Endodermal cell (in vitro differentiated cells): ENCODE measurements at regions not wholly inside any gene's neighbourhood (a gene's known extent, or its start where the extent isn't known, plus 50 kb on each side); places are given as distances from the start of the nearest gene placed in this dataset.

Source experiments
- DNase-seq: peaks from one replicate; pipeline ENCODE4 v3.0.0-alpha.2; 2017
- H3K27ac ChIP-seq: 2 replicates; pipeline ENCODE4 v1.5.1; 2013; ENCODE audit warnings: mild to moderate bottlenecking, low read depth, low read length, moderate library complexity
- H3K27me3 ChIP-seq: 2 replicates; pipeline ENCODE4 v1.6.1; 2013; ENCODE audit warnings: mild to moderate bottlenecking, low read length, moderate library complexity; ENCODE audit not compliant: insufficient read depth, control insufficient read depth, poor library complexity, severe bottlenecking
- H3K36me3 ChIP-seq: 2 replicates; pipeline ENCODE4 v1.7.0; 2013; ENCODE audit warnings: mild to moderate bottlenecking, low read length, moderate library complexity; ENCODE audit not compliant: control insufficient read depth, insufficient read depth
- H3K4me1 ChIP-seq: one replicate; pipeline ENCODE4 v1.7.0; 2013; ENCODE audit warnings: low read length; ENCODE audit not compliant: control insufficient read depth, insufficient read depth
- H3K4me3 ChIP-seq: 2 replicates; pipeline ENCODE4 v1.5.1; 2013; ENCODE audit warnings: mild to moderate bottlenecking, low read length, moderate library complexity
- H3K9ac ChIP-seq: 2 replicates; pipeline ENCODE4 v1.6.1; 2013; ENCODE audit warnings: mild to moderate bottlenecking, low read length, moderate library complexity; ENCODE audit not compliant: poor library complexity, severe bottlenecking; ENCODE audit errors: extremely low read depth
- H3K9me3 ChIP-seq: 2 replicates; pipeline ENCODE4 v1.6.1; 2013; ENCODE audit warnings: mild to moderate bottlenecking, low read length, moderate library complexity; ENCODE audit not compliant: control insufficient read depth
- H3K27ac Mint-ChIP-seq: 2 replicates; pipeline ENCODE4 v1.8.0; 2020; ENCODE audit warnings: mixed read lengths
- H3K27me3 Mint-ChIP-seq: 2 replicates; pipeline ENCODE4 v1.8.0; 2021; ENCODE audit warnings: mild to moderate bottlenecking, mixed read lengths; ENCODE audit not compliant: insufficient read depth
- H3K36me3 Mint-ChIP-seq: 2 replicates; pipeline ENCODE4 v1.8.0; 2020; ENCODE audit warnings: low read depth, mixed read lengths
- H3K4me1 Mint-ChIP-seq: 2 replicates; pipeline ENCODE4 v1.8.0; 2020; ENCODE audit warnings: mixed read lengths
- H3K4me3 Mint-ChIP-seq: 2 replicates; pipeline ENCODE4 v1.8.0; 2020; ENCODE audit warnings: mild to moderate bottlenecking, moderate library complexity, mixed read lengths
- H3K9me3 Mint-ChIP-seq: 2 replicates; pipeline ENCODE4 v1.8.0; 2020; ENCODE audit warnings: mild to moderate bottlenecking, mixed read lengths
- WGBS, 2 experiments: methylation state at CpG; one replicate each; pipeline versions ENCODE4 v1.1.5 to v1.1.7; 2013; ENCODE audit warnings: missing lambda C conversion rate in 2 of 2, mixed read lengths in 1 of 2; ENCODE audit not compliant: insufficient coverage in 1 of 2, insufficient read length in 1 of 2; 5-methylcytosine and 5-hydroxymethylcytosine counted together
- TF ChIP-seq, protein P1 (sequence below): fragments of 200-600 bp; sonication (generic); conservative IDR thresholded peaks from 2 replicates; pipeline ENCODE4 v1.5.0; 2021; ENCODE audit warnings: antibody characterized with exemption, mild to moderate bottlenecking

DNA sequence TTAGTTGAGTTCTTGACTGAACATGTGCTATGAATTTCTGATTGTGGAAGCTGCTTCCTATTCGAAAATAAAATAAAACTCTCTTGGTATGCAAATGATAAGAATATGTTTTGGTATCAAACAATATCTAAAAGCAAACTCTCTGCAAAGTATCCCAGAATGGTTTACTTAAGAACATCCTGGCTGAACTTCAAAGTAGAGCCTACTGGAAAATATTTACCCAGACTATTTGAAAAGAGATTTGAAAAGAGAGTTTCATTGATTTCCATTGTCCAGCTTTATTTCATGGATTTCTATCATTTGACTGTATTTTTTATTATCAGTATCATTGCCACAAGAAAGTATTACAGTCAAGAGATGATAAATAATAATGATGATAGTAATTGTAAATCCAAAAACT, 171.1 kb upstream of the SLC7A11 start:
- Histone ChIP-seq H3K27me3 (no peaks in the 10 kb centered on the region), H3K36me3 (no peaks in the 10 kb centered on the region), H3K9ac (no peak overlapping the region), H3K4me1 (no peaks in the 10 kb centered on the region), H3K4me3 (no peak overlapping the region), H3K9me3 (no peaks in the 10 kb centered on the region), H3K27ac (no peak overlapping the region)
- Mint-ChIP-seq H3K36me3 (no peaks in the 10 kb centered on the region), H3K4me1 (no peaks in the 10 kb centered on the region), H3K9me3 (no peaks in the 10 kb centered on the region), H3K4me3 (no peak overlapping the region), H3K27ac (no peak overlapping the region), H3K27me3 (no peaks in the 10 kb centered on the region)
- TF ChIP-seq, protein P1, sequence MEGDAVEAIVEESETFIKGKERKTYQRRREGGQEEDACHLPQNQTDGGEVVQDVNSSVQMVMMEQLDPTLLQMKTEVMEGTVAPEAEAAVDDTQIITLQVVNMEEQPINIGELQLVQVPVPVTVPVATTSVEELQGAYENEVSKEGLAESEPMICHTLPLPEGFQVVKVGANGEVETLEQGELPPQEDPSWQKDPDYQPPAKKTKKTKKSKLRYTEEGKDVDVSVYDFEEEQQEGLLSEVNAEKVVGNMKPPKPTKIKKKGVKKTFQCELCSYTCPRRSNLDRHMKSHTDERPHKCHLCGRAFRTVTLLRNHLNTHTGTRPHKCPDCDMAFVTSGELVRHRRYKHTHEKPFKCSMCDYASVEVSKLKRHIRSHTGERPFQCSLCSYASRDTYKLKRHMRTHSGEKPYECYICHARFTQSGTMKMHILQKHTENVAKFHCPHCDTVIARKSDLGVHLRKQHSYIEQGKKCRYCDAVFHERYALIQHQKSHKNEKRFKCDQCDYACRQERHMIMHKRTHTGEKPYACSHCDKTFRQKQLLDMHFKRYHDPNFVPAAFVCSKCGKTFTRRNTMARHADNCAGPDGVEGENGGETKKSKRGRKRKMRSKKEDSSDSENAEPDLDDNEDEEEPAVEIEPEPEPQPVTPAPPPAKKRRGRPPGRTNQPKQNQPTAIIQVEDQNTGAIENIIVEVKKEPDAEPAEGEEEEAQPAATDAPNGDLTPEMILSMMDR, result no peak
- WGBS, 2 experiments, result 100% methylated on average over 1 of the region's 1 CpG; no CpG with 5 or more reads in 1 of the 2 experiments
- no peak for DNase-seq

- no peaks in the 10 kb centered on the region for H3K36me3 Mint-ChIP-seq
- no peaks in the 10 kb centered on the region for H3K9me3 Mint-ChIP-seq
- no peaks in the 10 kb centered on the region for H3K9me3 ChIP-seq
- H3K27ac Mint-ChIP-seq, result no peak overlapping the region
- no peaks in the 10 kb centered on the region for H3K4me1 ChIP-seq
- no peaks in the 10 kb centered on the region for H3K4me1 Mint-ChIP-seq
- H3K4me3 ChIP-seq, result no peak overlapping the region
- TF ChIP-seq, protein P1, result no peak
- no peak for DNase-seq
- no peaks in the 10 kb centered on the region for H3K27me3 ChIP-seq
- no peak overlapping the region for H3K27ac ChIP-seq
- 89 to 100% methylated on average over 2 to 5 of the region's 5 CpGs for WGBS, 2 experiments
- no peak overlapping the region for H3K9ac ChIP-seq
- H3K36me3 ChIP-seq, result no peaks in the 10 kb centered on the region
- no peaks in the 10 kb centered on the region for H3K27me3 Mint-ChIP-seq
- no peak overlapping the region for H3K4me3 Mint-ChIP-seq
Observed at GRCh38 chr4:138412847-138413246, 170.7 kb upstream of the SLC7A11 start.

- DNase-seq, result no peak
- H3K4me1 ChIP-seq, result no peaks in the 10 kb centered on the region
- TF ChIP-seq, protein P1, result no peak
- no peak overlapping the region for H3K9ac ChIP-seq
- H3K4me3 ChIP-seq, result no peak overlapping the region
- no peaks in the 10 kb centered on the region for H3K27me3 ChIP-seq
- no peak overlapping the region for H3K27ac ChIP-seq
- Mint-ChIP-seq H3K27me3 (no peaks in the 10 kb centered on the region), H3K4me1 (no peaks in the 10 kb centered on the region), H3K9me3 (no peaks in the 10 kb centered on the region), H3K36me3 (no peaks in the 10 kb centered on the region), H3K27ac (no peak overlapping the region), H3K4me3 (no peak overlapping the region)
- no peaks in the 10 kb centered on the region for H3K36me3 ChIP-seq
- H3K9me3 ChIP-seq, result no peaks in the 10 kb centered on the region
Observed at GRCh38 chr4:138410266-138410665, 168.1 kb upstream of the SLC7A11 start.
